DOHH2 (cell line): ENCODE measurements at regions not wholly inside any gene's neighbourhood (a gene's known extent, or its start where the extent isn't known, plus 50 kb on each side); places are given as distances from the start of the nearest gene placed in this dataset.

Experiments used
- CTCF ChIP-seq: fragments of 200-600 bp; sonication (generic); IDR thresholded peaks from one replicate; pipeline ENCODE4 v1.5.1; 2014; ENCODE audit warnings: antibody characterized with exemption, mild to moderate bottlenecking, low read depth, low read length; ENCODE audit not compliant: poor library complexity, severe bottlenecking
- EZH2phosphoT487 ChIP-seq: fragments of 200-600 bp; sonication (generic); IDR thresholded peaks from 2 replicates; pipeline ENCODE4 v1.6.1; 2017; ENCODE audit warnings: borderline replicate concordance, mild to moderate bottlenecking, antibody characterized with exemption, low read length, moderate library complexity, mixed read lengths

- TF ChIP-seq CTCF (no peak), EZH2phosphoT487 (no peak)
Observed at GRCh38 chr10:61589547-61590243, 73.0 kb upstream of the CABCOCO1 start.
